H1 (cell line): ENCODE measurements at regions not wholly inside any gene's neighbourhood (a gene's known extent, or its start where the extent isn't known, plus 50 kb on each side); places are given as distances from the start of the nearest gene placed in this dataset.

Experiments used
- CTCF ChIA-PET: fragments of 300-600 bp; sonication (Branson Sonifier 250); formaldehyde crosslinking; loops from one replicate; lab custom pipeline; 2021; ENCODE audit not compliant: partially characterized antibody; lab: Charles Lee
- POLR2A ChIA-PET: fragments of 300-600 bp; sonication (Branson Sonifier 250); formaldehyde crosslinking; loops from one replicate; lab custom pipeline; 2021; ENCODE audit warnings: inconsistent platforms; ENCODE audit not compliant: partially characterized antibody; lab: Charles Lee
- DNase-seq, 2 experiments: peaks; one replicate each; pipeline versions ENCODE4 v3.0.0 to v3.0.0-alpha.2; 2010 to 2022; ENCODE audit warnings: low spot score in 2 of 2, low read depth in 1 of 2, mixed read lengths in 1 of 2
- FAIRE-seq: peaks from 2 replicates; lab custom pipeline; 2011; peaks lifted over from hg19 to GRCh38; lab: Jason Lieb, UNC
- H2AFZ ChIP-seq: 2 replicates; pipeline ENCODE4 v1.8.1; 2012; ENCODE audit warnings: low read length, inconsistent platforms
- H2AK5ac ChIP-seq: 2 replicates; pipeline ENCODE4 v1.6.1; 2013; ENCODE audit warnings: low read depth, low read length
- H2BK120ac ChIP-seq: replicated peaks from 2 replicates; pipeline ENCODE3; 2013; ENCODE audit warnings: low read depth, low read length, inconsistent platforms
- H2BK12ac ChIP-seq: 2 replicates; pipeline ENCODE4 v1.6.1; 2013; ENCODE audit warnings: low read depth, low read length
- H2BK15ac ChIP-seq: 2 replicates; pipeline ENCODE4 v1.6.1; 2013; ENCODE audit warnings: low read length
- H2BK20ac ChIP-seq: 2 replicates; pipeline ENCODE4 v1.6.1; 2013; ENCODE audit warnings: low read length
- H2BK5ac ChIP-seq: 2 replicates; pipeline ENCODE4 v1.6.1; 2013; ENCODE audit warnings: low read depth, low read length
- H3K14ac ChIP-seq: 2 replicates; pipeline ENCODE4 v1.6.1; 2013; ENCODE audit warnings: inconsistent platforms; ENCODE audit not compliant: insufficient read length
- H3K18ac ChIP-seq: 2 replicates; pipeline ENCODE4 v1.6.1; 2013; ENCODE audit warnings: low read length; ENCODE audit errors: extremely low read depth
- H3K23ac ChIP-seq: 2 replicates; pipeline ENCODE4 v1.6.1; 2013; ENCODE audit warnings: inconsistent platforms; ENCODE audit not compliant: insufficient read length
- H3K23me2 ChIP-seq: 2 replicates; pipeline ENCODE4 v1.6.1; 2013; ENCODE audit warnings: low read depth, low read length
- H3K27ac ChIP-seq: 2 replicates; pipeline ENCODE4 v1.6.1; 2011; ENCODE audit warnings: low read depth, low read length, inconsistent platforms
- H3K27me3 ChIP-seq, 4 experiments: replicated peaks in 1 of 4; 1 replicate in 1 of 4; 2 replicates in 3 of 4; pipeline versions ENCODE4 v1.6.1 to v1.8.1; 2011 to 2013; ENCODE audit warnings: low read length in 3 of 4, mild to moderate bottlenecking in 3 of 4, inconsistent platforms in 2 of 4, mixed read lengths in 2 of 4, moderate library complexity in 1 of 4; ENCODE audit not compliant: control insufficient read depth in 3 of 4, insufficient read depth in 3 of 4; ENCODE audit errors: extremely low read depth in 1 of 4
- H3K36me3 ChIP-seq, 4 experiments: 2 replicates each; pipeline versions ENCODE4 v1.6.1 to v1.8.1; 2011 to 2013; ENCODE audit warnings: mild to moderate bottlenecking in 4 of 4, low read length in 3 of 4, moderate library complexity in 2 of 4, control low read depth in 1 of 4, inconsistent platforms in 1 of 4; ENCODE audit not compliant: insufficient read depth in 4 of 4, control insufficient read depth in 2 of 4
- H3K4ac ChIP-seq: replicated peaks from 2 replicates; pipeline ENCODE3; 2013; ENCODE audit warnings: low read length, low read depth, mixed read lengths, inconsistent platforms; ENCODE audit not compliant: insufficient read length
- H3K4me1 ChIP-seq, 4 experiments: replicated peaks in 1 of 4; 1 replicate in 1 of 4; 2 replicates in 3 of 4; pipeline versions ENCODE4 v1.6.1 to v1.8.1; 2011 to 2013; ENCODE audit warnings: low read length in 3 of 4, inconsistent platforms in 2 of 4, mixed read lengths in 1 of 4; ENCODE audit not compliant: insufficient read depth in 4 of 4, control insufficient read depth in 3 of 4
- H3K4me2 ChIP-seq, 2 experiments: 2 replicates each; pipeline versions ENCODE4 v1.6.1 to v1.8.1; 2011 to 2013; ENCODE audit warnings: low read depth in 2 of 2, low read length in 2 of 2, control low read depth in 1 of 2, inconsistent platforms in 1 of 2, mild to moderate bottlenecking in 1 of 2; ENCODE audit not compliant: insufficient read depth in 1 of 2
- H3K4me3 ChIP-seq, 4 experiments: fragments of 200-600, 300-600 bp in 1 of 4; sonication (generic), shearing (Covaris generic), sonication (Bioruptor Twin) in 1 of 4; 2 replicates each; pipeline versions ENCODE4 v1.5.1 to v1.8.1; 2011 to 2016; ENCODE audit warnings: low read length in 4 of 4, low read depth in 3 of 4, control low read depth in 2 of 4, inconsistent platforms in 2 of 4, mild to moderate bottlenecking in 2 of 4, mixed read lengths in 1 of 4, moderate library complexity in 1 of 4; ENCODE audit not compliant: insufficient read depth in 2 of 4; ENCODE audit errors: extremely low read depth in 1 of 4
- H3K56ac ChIP-seq: replicated peaks from 2 replicates; pipeline ENCODE3; 2013; ENCODE audit warnings: low read depth, mild to moderate bottlenecking, mixed read lengths, low read length, inconsistent platforms; ENCODE audit not compliant: insufficient read length
- H3K79me1 ChIP-seq: 2 replicates; pipeline ENCODE4 v1.6.1; 2013; ENCODE audit warnings: low read depth, low read length, control low read depth
- H3K79me2 ChIP-seq, 2 experiments: 2 replicates each; pipeline versions ENCODE4 v1.6.1 to v1.8.1; 2012 to 2013; ENCODE audit warnings: low read length in 2 of 2, mild to moderate bottlenecking in 2 of 2, inconsistent platforms in 1 of 2; ENCODE audit not compliant: insufficient read depth in 2 of 2, control insufficient read depth in 1 of 2
- H3K9ac ChIP-seq, 4 experiments: replicated peaks in 1 of 4; 1 replicate in 1 of 4; 2 replicates in 3 of 4; pipeline versions ENCODE4 v1.6.1 to v1.8.1; 2011 to 2013; ENCODE audit warnings: low read depth in 3 of 4, low read length in 3 of 4, control low read depth in 2 of 4, mild to moderate bottlenecking in 2 of 4, moderate library complexity in 2 of 4, inconsistent platforms in 1 of 4; ENCODE audit errors: extremely low read depth in 1 of 4
- H3K9me3 ChIP-seq, 2 experiments: 2 replicates each; pipeline versions ENCODE4 v1.6.1 to v1.8.1; 2012 to 2013; ENCODE audit warnings: mild to moderate bottlenecking in 2 of 2, moderate library complexity in 2 of 2, control low read depth in 1 of 2, inconsistent platforms in 1 of 2, low read depth in 1 of 2, low read length in 1 of 2, mixed read lengths in 1 of 2; ENCODE audit not compliant: insufficient read depth in 2 of 2
- H4K20me1 ChIP-seq, 2 experiments: replicated peaks in 1 of 2; 2 replicates each; pipeline versions ENCODE3 to v1.8.1; 2011 to 2013; ENCODE audit warnings: inconsistent platforms in 2 of 2, low read length in 2 of 2, mild to moderate bottlenecking in 1 of 2; ENCODE audit not compliant: insufficient read depth in 2 of 2, control insufficient read depth in 1 of 2
- H4K5ac ChIP-seq: 2 replicates; pipeline ENCODE4 v1.6.1; 2013; ENCODE audit warnings: low read length, low read depth, mixed read lengths, inconsistent platforms; ENCODE audit not compliant: insufficient read length
- H4K8ac ChIP-seq: 2 replicates; pipeline ENCODE4 v1.8.0; 2013; ENCODE audit warnings: mild to moderate bottlenecking, moderate library complexity, low read length, inconsistent platforms; ENCODE audit not compliant: insufficient read depth; ENCODE audit errors: extremely low read depth
- H4K91ac ChIP-seq: replicated peaks from 2 replicates; pipeline ENCODE3; 2013; ENCODE audit warnings: low read length, mixed read lengths, inconsistent platforms; ENCODE audit not compliant: insufficient read length
- CHD1 ChIP-seq: IDR thresholded peaks from 2 replicates; pipeline ENCODE4 v1.6.1; 2012; ENCODE audit warnings: low read depth, low read length, improper control_type of control experiment
- CTCF ChIP-seq, 3 experiments: IDR thresholded peaks; 1 replicate in 2 of 3; 2 replicates in 1 of 3; pipeline versions ENCODE4 v1.5.1 to v1.6.1; 2011; ENCODE audit warnings: low read length in 3 of 3, mild to moderate bottlenecking in 3 of 3, inconsistent platforms in 2 of 3, low read depth in 1 of 3, moderate library complexity in 1 of 3; ENCODE audit not compliant: insufficient read depth in 1 of 3; ENCODE audit errors: control extremely low read depth in 1 of 3
- KDM1A ChIP-seq: fragments of 200-600, 300-600 bp; sonication (generic); IDR thresholded peaks from 2 replicates; pipeline ENCODE4 v1.7.1; 2016; ENCODE audit warnings: mild to moderate bottlenecking, low read length, borderline replicate concordance
- PHF8 ChIP-seq: fragments of 200-600 bp; sonication (generic); conservative IDR thresholded peaks from 2 replicates; pipeline ENCODE4 v1.7.1; 2012; ENCODE audit warnings: low read depth, mild to moderate bottlenecking, inconsistent platforms, low read length, moderate library complexity
- RAD21 ChIP-seq, 2 experiments: IDR thresholded peaks in 1 of 2; conservative IDR thresholded peaks in 1 of 2; 2 replicates each; pipeline ENCODE4 v1.6.1; 2011; ENCODE audit warnings: low read depth in 2 of 2, low read length in 2 of 2, improper control_type of control experiment in 1 of 2, inconsistent platforms in 1 of 2, mild to moderate bottlenecking in 1 of 2, moderate library complexity in 1 of 2
- SIN3A ChIP-seq, 2 experiments: IDR thresholded peaks in 1 of 2; conservative IDR thresholded peaks in 1 of 2; 2 replicates each; pipeline ENCODE4 v1.6.1; 2011 to 2012; ENCODE audit warnings: low read length in 2 of 2, improper control_type of control experiment in 1 of 2, low read depth in 1 of 2, mild to moderate bottlenecking in 1 of 2
- SP1 ChIP-seq: IDR thresholded peaks from 2 replicates; pipeline ENCODE4 v1.6.1; 2011; ENCODE audit warnings: low read depth, low read length
- SUZ12 ChIP-seq: fragments of 200-600 bp; sonication (generic); IDR thresholded peaks from 2 replicates; pipeline ENCODE4 v1.6.1; 2012; ENCODE audit warnings: mild to moderate bottlenecking, inconsistent platforms, low read length, moderate library complexity, mixed read lengths
- YY1 ChIP-seq: IDR thresholded peaks from 2 replicates; pipeline ENCODE4 v1.6.1; 2011; ENCODE audit warnings: low read depth, mild to moderate bottlenecking, low read length
- WGBS, 2 experiments: shearing (Covaris generic) in 1 of 2; methylation state at CpG; one replicate each; pipeline versions ENCODE4 v1.1.6 to v1.1.7; 2013 to 2015; ENCODE audit warnings: low lambda C conversion rate in 2 of 2, mixed read lengths in 2 of 2, inconsistent platforms in 1 of 2, low coverage in 1 of 2, missing lambda C conversion rate in 1 of 2; ENCODE audit not compliant: insufficient replicate concordance in 2 of 2, insufficient coverage in 1 of 2, insufficient read length in 1 of 2; ENCODE audit errors: extremely low coverage in 1 of 2, missing lambda C conversion rate in 1 of 2; 5-methylcytosine and 5-hydroxymethylcytosine counted together

DNA sequence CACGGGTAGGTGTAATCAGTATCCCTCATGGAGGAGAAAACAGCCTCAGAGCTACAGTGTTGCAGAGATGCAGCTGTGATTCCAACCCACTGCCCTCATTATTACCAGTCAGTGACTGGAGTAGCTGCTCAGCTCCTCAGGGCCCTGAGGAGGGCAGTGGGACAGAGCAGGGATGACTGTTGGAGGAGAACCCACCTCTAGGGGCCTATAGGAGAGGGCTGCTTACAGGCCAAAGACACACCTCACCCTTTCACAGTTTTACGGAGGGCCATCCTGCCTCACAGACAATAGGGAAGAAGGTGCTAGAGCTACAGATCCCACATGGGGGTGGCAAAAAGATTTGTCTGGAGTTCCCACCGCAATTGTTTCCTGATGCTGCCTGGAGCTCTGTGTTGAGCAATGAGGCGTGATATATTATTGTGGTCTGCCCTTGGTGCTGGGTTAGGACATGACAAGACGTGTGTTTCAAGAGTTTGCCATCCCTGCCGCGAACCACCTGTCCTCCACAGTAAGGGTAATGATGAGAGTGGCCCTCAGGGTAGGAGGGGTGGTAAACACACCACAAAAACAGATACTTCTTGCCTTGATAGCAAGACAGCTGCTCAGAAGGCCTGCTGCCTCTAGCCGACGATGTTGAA lies 140.5 kb upstream of the TPM1 start:
- no peak for DNase-seq
- Histone ChIP-seq H4K91ac (peak overlapping the region; percentile 49), H3K4me3 (no peak overlapping the region), H3K4me2 (no peak overlapping the region), H3K14ac (no peak overlapping the region), H2BK12ac (peak overlapping the region; percentile 30; the same call in 1 of the 2 replicates), H2BK5ac (peak overlapping the region; percentile 18; the same call in 1 of the 2 replicates), H2BK120ac (no peak overlapping the region), H3K9me3 (no peaks in the 10 kb centered on the region), H3K23me2 (no peaks in the 10 kb centered on the region), H3K79me1 (no peaks in the 10 kb centered on the region), H4K5ac (no peak overlapping the region), H3K27ac (no peak overlapping the region), H3K4me1 (peaks cover 2 to 19% (median 7%) of the 10 kb centered on the region in 4 experiments), H3K23ac (no peak overlapping the region), H3K18ac (peak overlapping the region; percentile 28; the same call in 1 of the 2 replicates), H4K8ac (no peak overlapping the region), H2AK5ac (peak overlapping the region; percentile 4; the same call in 1 of the 2 replicates), H3K27me3 (no peaks in the 10 kb centered on the region), H3K56ac (no peak overlapping the region), H2BK20ac (peak overlapping the region; percentile 74; the same call in 1 of the 2 replicates), H3K9ac (no peak overlapping the region; a peak in 1 of 7 replicates), H2BK15ac (peak overlapping the region; percentile 8; the same call in 1 of the 2 replicates), H2AFZ (no peak overlapping the region; the same call in 1 of the 2 replicates), H3K4ac (no peak overlapping the region), H4K20me1 (no peaks in the 10 kb centered on the region), H3K79me2 (no peaks in the 10 kb centered on the region), H3K36me3 (no peaks in the 10 kb centered on the region)
- WGBS, 2 experiments: 92% methylated on average over 9 of the region's 9 CpGs; no CpG with 5 or more reads in 1 of the 2 experiments
- no peak for FAIRE-seq
- POLR2A ChIA-PET: interaction anchor here (0.7 to 1.3 kb wide), 4 partner anchors 10 to 56 kb away, joined by 3 to 5 read pairs (median 4); no protein-coding TSS in a partner anchor
- CTCF ChIA-PET: interaction anchor here (0.7 to 1.7 kb wide), 4 partner anchors 11 to 160 kb away, joined by 4 to 12 read pairs (median 4); no protein-coding TSS in a partner anchor
- TF ChIP-seq RAD21 (IDR thresholded peaks at IDR 0.05 in 1 of 2, conservative IDR thresholded peaks at IDR 0.05 in 1 of 2; ENCODE audit: low read depth in 2 of 2, low read length in 2 of 2) (peak in 1 of 2 experiments; percentile 23; a peak in 1 of 4 replicates), SP1 (no peak), YY1 (no peak), PHF8 (no peak), SIN3A (conservative IDR thresholded peaks at IDR 0.05 in 1 of 2, IDR thresholded peaks at IDR 0.05 in 1 of 2; ENCODE audit: low read depth in 1 of 2, low read length in 2 of 2) (no peak), KDM1A (no peak), CTCF (IDR thresholded peaks at IDR 0.05; ENCODE audit: control extremely low read depth in 1 of 3, insufficient read depth in 1 of 3, low read depth in 1 of 3, low read length in 3 of 3) (peak in 1 of 3 experiments; percentile 15; a peak in 1 of 4 replicates), SUZ12 (no peak), CHD1 (no peak)
